Activated gamma-delta T cell treated with Interleukin-2 at 50 U/mL for 16 hours (primary cell): ENCODE measurements at regions not wholly inside any gene's neighbourhood (a gene's known extent, or its start where the extent isn't known, plus 50 kb on each side); places are given as distances from the start of the nearest gene placed in this dataset.

Source experiments
- DNase-seq: peaks from one replicate; pipeline ENCODE4 v3.0.0-alpha.2; 2020

DNA sequence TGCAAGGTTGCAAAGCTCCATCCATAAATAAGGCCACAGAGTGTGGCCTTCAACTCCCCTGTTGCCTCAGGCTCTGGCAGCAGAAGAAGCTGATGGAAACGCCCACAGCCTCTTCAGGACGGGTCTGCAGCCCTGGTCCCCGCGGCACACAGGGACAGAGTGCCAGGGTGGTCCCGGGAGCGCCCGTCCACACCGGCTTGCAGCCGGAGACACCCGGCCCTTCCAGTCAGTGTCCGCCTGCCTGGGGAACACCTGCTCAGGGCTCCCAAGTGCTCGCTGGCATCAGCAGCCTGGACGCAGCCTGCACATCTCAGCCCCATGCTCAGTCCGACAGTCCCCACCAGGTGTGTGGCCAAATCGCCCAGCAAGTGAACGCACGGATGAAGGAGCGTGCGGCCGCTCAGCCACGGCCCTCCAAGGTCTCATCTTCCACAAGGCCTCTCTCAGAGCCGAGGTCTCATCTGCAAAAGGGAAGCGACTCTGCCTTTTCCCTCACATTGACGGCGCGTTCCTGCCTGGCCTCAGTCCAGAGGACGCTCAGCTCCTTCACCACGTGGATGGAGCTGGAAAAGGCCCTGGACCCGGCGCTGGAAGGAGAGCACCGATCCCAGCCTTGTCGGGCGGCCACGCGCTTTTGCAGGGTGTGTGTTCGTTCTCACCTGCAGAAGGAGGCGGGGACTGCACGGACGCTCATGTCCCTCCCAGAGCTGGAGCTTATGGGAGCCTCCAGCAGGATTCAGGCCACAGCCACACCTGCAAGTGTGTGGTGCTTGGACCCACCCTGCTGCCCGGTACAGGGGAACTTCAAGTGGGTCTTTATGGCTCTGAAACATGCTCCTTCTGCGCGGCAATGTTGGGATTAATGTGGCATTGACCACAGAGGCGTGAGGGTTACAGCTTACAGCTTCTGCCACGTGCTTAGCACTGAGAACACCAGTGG lies 180.4 kb downstream of the DLL1 start:
- peak; percentile 1 for DNase-seq

DNA sequence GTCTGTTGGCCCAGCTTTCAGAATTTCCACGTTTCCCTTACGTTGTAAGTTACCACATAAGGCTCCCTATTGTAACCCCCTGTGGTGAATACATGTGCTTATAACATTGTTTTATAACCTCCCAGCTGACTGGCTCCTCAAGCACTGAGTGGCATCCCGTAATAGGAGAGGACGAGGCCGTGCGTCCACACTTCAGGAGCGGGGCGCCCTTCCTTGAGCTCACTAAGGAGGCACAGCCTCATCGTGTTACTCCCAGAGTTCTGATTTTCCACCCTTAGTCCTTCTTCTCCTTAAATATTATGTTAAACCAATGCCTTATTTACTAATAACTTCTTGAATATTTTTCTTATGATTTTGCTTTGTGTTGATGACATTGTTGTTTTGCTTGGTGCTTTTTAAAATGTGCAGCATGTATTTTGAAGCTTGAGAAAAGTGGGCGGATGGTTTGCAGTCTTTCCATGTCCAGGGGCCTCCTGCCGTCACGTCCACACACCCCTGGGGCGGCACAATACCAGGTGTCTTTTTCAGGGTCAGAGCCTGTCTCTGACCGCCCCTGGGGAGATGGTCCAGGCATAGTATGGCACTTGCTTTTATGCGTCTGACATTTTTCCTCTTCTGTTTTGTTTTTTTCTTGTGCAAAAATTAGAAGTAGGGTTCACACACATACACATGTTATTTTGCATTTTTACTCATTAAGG lies 181.8 kb downstream of the DLL1 start:
- DNase-seq: no peak

DNA sequence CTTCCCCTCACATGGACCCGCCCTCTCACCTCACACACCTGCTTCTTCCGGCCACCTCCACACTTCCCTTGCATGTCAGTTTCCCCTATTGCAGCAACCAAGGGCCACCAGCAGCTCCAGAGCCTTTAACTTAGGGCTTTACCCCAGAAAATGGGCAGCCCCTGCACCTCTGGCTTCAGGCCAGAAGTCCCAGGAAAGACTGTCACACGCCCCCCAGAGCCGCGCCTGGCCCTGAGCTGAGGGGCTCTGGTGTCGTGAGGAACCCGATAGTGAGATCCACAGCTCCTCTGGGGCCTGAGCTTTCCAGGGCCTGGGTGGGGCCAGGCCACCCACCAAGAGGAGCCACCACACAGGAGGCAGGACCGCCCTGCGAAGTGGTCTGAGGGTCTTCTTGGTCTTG lies 182.4 kb downstream of the DLL1 start:
- DNase-seq: no peak

DNA sequence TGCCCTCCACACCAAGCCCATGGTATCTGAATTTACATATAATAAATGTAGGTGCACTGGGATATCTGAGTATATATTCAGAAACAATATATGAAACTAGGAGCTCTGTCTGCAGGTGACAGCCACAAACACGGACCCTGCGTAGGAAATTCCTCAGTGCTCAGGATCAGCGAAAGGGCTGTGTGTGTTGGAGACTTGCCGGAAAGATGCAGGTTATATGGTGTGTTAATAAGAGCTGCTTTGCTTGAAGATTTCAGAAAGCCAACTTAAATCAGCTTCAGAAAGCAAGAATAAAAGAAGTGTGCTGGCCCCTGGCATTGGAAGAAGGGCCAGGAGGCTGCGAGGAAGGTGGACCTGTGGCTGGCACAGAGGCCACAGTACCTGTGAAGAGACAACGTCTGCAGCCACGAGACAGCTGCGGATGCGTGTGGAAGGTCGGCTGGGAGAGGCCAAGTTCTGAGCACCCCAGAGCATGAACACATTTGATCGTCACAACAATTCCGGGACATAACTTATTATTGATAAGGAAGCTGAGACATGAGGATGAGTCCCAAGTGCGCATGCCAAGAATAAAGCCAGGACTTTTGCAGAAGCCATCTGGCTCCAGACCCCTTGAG lies 183.2 kb downstream of the DLL1 start:
- peak; percentile 1 for DNase-seq

DNA sequence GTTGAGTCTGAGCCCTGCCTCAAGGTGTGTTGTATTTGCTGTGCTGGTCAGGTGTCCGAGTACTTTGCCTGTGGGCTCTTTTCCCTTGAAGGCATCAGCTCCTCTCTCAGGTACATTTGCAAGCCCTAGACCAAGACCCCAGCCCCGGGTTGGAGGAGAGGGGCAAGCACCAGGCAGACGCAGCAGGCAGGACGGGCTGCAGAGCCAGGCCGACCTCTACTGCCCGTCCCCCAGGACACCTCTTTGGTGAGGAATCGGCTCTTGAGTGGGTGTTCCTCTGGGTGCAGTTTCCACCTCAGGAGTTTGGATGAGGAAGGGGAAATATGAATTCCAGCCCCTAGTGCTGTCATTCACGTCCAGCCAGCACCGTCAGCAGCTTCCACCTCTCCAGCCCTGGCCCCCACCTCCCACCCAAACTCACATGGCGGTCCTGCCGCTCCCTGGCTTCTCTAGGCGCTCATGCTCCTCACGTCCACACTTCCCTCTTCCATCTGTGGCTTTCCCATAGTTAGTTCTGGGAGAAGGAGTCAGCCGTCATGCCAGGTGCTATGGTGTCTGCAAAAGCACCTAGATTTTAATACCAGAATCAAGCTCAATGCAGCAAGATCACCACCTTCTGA lies 183.9 kb downstream of the DLL1 start:
- peak; percentile 1 for DNase-seq

DNA sequence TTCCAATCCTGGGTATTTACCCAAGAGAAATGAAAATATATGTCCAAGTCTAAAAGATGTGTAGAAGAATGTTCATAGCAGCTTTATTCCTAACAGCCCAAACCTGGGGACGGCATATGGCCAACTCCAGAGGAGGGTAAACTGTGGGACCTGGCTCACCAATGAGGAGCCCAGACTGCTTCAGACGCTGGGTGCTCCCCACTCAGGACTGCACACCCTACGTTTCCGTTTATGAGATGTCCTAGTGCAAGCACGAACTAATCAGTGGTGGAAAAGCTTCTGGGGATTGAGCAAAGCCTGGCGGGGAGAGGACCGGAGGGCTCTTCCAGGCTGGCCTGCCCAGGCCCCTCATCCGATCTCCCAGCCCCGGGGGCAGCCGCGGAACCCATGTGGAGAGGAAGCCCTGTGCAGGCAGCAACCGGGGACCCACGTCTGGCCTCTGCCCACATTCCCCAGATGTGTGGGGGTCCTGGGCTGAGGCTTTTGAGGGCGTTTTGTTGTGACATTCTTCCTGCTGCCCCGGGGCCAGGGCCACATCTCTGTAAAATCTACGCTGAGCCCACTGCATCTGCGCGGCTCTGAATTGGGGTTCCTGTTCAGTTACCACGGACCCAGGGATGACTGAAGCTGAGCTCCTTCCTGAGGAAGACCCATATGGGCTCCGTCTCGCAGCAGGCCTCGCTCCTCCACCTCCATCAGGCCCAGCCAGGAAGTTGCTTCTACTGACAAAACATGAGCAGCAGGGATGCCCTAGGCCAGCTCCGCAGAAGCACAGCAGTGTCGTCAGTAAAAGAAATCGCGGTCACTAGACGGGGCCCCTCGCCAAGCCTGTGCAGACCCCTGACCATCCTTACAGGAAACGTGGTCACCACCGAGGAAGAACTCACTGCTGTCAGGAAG lies 188.0 kb downstream of the DLL1 start:
- no peak for DNase-seq

DNA sequence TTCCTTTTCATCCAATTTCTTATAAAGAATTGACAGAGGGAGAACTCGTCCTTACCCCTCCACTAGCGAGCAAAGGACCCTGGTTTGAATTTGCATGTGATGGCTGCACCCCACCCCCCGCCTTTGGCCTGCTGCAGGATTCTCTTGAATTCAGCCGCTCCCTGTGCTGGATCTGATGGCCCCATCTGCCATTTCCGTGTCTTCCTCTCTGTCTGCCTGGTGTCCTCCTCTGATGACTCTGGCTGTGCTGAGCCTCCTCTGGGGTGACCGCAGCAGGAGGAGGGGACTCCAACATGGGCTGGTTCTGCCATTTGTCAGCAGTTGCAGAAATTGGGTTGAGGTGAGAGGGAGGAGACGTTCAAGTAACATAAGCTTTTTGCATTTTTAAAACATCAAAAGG lies 188.8 kb downstream of the DLL1 start:
- no peak for DNase-seq

DNA sequence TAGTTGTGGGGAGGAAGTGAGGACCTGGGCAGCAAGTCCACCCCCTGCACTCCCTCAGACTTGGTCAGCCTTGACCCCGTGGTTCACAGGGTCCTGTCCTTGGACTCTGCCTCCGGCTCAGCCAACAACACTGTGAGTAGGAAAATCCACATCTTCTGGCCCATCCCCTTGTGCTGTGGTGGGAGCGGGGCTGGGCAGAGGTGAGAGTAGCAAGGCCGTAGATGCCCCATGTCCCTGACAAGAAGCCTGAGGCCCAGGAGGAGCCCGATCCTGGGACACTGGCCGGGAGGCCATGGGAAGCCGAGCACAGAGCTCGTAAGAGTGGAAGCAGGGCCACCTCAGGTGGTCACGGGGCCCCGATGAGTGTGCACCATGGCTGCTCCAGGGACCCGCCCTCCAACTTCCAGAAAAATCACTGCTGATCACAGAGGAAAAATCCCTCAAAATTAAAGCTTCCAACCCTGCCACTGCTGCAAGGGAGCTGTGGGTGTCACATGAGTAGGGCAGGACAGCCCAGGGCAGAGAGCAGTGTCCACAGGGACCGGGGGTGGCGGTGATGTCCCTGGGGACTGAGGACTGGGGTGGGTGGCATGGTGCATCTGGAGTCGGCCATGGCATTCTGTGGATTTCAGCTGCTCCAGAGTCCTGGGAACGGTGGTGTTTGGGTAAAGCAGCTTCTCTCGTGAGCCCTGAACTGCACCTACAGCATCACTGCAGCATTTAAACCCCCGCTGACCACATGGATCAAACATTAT lies 189.4 kb downstream of the DLL1 start:
- DNase-seq: no peak

DNA sequence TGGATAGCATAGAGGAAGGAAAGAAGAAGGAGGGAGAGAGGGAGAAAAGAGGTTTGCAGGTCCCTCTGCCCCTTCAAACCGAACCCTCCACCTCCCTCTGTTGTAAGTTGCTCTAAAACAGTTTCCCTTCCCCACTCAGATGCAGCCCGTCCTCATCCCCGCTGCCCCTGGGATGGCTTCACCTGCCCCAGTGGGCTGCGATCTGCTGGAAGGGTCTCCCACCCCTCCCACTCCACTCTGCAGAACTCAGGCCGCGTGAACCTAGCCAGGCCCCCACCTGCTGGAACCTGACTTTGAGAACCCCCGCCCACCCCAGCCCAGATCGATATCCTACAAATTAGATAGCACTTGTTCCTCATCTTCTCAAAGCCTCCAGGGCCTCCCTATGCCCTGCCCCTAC lies 190.8 kb downstream of the DLL1 start:
- no peak for DNase-seq

DNA sequence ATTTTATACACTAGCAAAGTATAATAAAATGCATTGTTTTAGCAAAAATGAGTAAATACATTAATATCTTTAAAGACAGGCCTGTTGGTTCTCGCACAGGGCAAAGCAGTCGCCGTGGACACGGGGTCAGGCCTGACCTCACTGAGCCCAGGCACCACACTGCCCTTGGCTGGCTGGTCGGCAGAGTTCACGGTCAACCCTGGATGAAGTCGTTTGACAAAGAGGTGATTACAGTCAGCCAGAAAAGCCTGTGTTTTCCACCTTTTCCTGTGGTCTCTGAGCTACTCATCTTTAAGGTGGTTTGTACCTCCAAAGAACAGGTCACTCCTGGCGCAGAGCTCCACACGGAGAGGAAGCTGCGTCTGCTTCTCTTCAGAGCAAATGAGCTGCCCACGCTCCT lies 191.5 kb downstream of the DLL1 start:
- DNase-seq: no peak

DNA sequence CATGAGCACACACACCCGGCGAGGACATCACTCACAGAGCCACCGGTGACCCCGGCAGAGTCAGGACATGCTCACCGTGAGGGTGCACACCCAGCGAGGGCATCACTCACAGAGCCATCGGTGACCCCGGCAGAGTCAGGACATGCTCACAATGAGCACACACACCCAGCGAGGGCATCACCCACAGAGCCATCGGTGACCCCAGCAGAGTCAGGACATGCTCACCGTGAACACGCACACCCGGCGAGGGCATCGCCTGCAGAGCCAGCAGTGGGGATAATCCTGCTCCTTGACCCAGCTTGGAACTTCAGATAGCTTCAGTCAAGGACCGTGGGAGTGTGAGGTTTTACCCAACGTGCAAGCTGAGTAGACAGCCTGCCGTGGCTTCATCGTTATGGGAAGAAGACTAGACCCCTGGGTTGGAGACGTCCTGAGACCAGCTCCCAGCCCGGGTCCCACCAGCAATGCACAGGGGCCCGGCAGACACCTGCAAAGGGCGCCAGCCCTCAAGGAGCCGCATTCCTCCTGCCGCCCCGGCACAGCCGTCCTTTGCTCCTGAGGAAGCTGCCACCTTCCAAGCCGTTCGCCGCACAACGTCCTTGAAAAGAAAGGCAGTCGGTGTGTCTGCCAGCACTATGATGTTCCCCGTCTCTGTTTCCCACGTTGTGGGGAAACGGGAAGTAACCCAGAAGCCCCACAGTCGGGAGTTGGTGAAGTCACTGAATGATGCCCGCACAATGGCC lies 192.3 kb downstream of the DLL1 start:
- no peak for DNase-seq

DNA sequence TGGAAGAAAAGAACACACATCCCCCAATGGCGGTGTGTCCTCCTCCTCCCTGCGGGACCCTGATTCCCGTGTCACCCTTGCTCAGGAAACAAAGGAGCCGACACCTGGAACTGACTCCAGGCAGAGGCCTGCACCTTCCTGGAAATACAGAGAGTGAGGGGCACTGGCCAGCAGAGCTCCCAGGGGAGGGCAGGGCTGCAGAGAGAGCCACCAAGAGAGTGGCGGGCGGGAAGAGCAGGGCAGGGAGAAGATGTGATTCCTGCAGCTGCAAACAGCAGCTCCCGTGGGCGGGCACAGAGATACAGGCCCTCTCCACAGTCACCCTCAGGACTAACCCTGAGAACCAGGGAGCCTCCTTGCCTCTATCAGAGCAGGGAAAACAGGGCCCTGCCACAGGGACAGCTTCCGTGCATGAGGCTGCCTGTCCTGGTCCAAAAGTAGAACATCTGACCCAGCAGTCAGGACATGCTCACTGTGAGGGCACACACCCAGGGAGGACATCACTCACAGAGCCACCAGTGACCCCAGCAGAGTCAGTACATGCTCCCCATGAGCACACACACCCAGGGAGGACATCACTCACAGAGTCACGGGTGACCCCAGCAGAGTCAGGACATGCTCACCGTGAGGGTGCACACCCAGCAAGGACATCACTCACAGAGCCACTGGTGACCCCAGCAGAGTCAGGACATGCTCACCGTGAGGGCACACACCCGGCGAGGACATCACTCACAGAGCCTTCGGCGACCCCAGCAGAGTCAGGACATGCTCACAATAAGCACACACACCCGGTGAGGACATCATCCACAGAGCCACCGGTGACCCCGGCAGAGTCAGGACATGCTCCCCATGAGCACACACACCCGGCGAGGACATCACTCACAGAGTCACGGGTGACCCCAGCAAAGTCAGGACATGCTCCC lies 193.1 kb downstream of the DLL1 start:
- no peak for DNase-seq

DNA sequence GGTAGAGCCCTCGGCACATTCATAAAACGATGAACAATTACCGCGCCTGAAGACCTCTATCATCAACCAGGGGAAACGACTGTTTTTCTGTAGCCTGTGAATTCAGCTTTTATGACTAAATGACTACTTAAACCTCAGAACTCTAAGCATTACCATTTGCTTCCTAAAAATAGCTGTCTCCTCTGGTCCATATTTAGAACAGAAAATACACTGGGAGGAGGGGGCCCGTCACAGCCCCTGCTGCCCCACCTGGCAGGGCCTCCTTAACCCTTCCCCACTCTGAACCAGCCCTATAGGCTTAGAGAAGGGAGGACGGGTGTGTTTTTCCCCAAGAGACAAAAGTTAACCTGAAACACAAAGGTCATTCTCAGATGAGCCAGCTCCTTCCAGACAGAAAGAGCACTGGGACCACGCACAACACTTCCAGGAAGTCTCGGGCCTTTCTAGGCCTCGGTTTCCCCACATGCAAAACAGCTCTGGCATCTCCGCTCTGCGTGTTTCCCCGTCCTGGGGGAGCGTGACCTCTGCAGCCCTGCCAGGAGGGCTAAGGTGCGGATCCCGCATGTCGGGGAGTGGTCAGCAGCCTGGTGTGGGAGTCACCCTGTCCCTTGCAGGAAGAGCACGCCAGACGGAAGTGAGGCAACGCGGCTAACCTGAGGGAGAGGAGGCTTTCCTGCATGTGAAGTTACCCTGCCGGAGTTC lies 193.9 kb downstream of the DLL1 start:
- DNase-seq: no peak

DNA sequence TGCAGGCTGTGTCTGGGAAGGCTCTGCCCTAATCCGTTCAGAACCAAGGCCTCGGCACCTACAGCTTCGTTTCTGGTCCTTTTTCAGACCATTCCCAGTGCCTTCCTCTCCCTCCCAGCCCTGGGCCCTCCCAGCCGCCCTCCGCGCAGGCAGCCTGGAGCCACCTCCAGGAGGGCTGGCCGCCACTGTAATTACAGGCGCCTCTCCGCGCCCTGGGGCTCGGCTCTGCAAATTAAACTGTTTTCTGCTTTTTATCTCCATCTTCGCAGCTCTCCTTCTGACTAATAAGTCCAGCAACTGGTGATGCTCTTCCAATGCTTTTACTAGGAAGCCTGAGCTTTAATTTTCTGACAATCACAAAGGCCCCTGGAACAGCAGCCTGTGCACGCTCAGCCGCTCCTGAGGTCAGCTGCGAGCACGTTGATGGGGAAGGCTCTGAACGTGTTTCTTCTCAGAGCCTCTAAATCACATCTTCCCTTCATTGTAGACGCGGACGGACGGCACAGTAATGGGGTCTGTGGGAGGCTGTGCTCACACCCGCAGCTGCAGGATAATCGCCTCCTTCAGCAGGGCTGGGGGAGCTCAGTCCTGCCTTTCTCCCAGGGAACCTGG lies 194.6 kb downstream of the DLL1 start:
- DNase-seq: no peak

DNA sequence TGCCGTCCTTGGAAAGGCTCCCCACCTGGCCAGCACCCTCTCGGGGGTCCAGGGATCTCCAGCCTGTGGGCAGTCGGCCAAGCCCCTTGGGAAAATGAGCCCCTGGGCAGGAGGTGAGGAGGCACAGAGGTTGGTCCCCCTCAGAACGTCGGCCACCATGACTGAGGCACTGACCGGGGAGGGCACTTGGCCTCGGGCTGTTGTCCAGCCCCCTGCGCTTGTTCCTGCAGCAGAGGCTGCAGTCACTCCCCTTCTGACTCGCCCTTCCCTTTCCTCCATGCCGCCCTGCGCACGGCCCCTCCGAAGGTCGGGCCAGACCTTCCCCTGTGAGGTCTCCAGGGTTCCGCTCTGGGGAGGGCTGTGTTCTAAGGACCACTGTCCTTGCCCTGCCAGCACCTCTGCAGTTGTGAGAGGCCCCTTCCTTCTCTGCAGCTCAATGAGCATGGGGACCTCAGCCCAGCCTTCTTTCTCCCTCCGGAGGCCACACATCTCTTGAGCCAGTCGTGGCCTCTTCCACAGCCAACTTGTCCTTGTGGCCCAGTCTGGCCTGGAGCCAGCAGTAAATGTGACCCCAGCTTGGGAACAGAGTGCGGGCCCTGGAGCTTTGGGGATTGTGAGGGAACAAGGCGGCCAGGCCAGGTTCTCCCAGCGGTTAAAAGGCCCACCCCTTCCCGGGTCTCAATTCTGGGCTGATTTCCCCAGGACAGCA lies 195.5 kb downstream of the DLL1 start:
- DNase-seq: no peak

DNA sequence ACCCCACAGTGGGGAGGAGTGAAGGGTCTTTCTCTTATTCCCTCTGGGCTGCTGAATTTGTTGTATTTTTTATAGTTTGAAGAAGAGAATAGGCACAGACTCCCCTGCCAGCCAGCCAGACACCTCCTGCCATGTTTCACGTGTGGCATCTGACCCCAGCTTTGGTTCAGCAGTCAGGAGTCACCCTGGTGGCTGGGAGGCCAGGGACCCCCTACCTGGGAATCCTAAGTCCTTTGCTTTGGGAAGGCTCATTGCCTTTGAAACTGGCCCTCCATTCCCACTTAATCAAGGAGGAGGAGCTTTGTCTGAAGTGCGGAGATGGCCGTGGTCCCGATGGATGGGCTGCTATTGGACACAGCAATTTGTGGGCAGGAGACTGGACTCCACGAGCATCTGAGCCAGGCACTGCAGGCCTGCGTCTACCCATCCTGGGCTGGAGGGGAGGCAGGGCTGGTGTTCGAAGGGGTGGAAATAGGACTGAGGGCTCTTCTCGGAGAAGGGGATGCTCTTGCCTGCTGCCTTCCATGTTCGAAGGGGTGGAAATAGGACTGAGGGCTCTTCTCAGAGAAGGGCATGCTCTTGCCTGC lies 196.1 kb downstream of the DLL1 start:
- DNase-seq: no peak
